Activated gamma-delta T cell treated with anti-CD3 and anti-CD28 coated beads, Interleukin-2, amount 50 U/mL, for 16 hours (primary cell): ENCODE measurements at regions not wholly inside any gene's neighbourhood (a gene's known extent, or its start where the extent isn't known, plus 50 kb on each side); places are given as distances from the start of the nearest gene placed in this dataset.
"Not testable (repeated sequence)": the region's sequence is repeated elsewhere in the genome, so short reads cannot be mapped to it uniquely, and the experiment has no call there.

Experiments used
- DNase-seq: peaks from one replicate; pipeline ENCODE4 v3.0.0-alpha.2; 2020; ENCODE audit warnings: low read depth

DNA sequence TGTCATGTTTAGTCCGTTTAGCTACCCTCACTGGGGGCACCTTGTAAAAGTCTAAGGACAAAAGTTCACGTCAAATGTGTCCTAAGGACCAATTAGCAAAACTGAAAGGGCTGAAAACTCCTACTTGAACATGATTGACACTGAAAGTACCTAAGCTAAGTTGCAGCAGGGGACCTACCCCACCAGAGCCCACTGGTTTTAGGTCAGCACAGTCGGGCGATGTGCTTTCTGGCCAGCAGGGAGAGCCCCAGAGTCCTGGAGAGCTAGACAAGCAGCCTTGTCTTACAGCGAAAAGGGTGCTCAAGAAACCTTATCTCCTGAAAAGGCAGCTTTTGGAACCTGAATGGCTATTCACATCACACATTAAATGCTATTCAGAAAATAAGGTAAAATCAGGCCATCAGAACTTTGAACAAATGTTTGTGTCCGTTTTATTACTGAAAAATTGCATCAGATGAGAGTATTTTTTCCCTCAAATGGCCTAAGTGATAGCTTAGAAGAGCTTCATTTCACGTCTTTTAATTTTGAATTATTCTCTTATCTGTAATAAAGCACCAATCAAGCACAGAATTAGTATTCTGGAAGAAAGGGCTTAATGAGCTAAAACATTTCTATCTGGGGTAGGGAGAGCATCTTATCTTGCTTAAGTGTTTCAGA is 52.2 kb upstream of the MKI67 start:
- DNase-seq = peak; percentile 13

DNA sequence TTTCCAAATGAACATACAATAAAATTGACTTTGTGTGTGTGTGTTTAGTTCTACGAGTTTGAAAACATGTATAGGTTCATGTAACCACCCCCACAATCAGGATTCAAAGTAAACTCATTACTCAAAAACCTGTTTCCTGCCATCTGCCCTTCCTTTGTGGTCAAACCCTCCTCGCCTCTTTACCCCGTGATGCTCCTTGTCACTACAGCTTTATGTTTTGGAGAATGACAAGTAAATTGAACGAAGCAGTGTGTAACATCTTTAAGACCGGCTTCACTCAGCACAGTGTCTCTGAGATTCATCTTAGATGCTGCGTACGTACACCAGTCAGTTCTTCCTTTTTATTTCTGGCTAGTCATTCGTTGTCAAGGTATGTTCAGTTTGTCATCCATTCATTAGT is 54.6 kb upstream of the MKI67 start:
- peak; percentile 19 for DNase-seq

DNA sequence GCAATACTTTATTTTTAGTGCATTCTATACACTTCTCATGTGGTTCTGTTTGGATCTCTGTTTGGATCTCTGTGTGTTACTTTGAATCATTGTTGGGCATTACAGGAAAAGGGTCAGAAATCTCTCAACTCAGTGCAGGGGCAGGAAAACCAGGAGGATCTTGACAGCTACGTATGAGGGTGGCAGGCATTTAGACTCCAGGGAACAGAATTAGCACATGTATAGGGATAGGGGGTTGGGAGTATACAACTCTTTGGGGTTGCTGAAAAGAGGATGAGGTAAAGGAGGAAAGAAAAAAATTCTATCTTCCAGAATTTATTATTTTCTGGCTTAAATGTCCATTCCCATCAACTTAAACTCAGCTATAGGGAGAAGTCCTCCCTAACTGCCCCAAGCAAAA is 59.4 kb upstream of the MKI67 start:
- DNase-seq = no peak

DNA sequence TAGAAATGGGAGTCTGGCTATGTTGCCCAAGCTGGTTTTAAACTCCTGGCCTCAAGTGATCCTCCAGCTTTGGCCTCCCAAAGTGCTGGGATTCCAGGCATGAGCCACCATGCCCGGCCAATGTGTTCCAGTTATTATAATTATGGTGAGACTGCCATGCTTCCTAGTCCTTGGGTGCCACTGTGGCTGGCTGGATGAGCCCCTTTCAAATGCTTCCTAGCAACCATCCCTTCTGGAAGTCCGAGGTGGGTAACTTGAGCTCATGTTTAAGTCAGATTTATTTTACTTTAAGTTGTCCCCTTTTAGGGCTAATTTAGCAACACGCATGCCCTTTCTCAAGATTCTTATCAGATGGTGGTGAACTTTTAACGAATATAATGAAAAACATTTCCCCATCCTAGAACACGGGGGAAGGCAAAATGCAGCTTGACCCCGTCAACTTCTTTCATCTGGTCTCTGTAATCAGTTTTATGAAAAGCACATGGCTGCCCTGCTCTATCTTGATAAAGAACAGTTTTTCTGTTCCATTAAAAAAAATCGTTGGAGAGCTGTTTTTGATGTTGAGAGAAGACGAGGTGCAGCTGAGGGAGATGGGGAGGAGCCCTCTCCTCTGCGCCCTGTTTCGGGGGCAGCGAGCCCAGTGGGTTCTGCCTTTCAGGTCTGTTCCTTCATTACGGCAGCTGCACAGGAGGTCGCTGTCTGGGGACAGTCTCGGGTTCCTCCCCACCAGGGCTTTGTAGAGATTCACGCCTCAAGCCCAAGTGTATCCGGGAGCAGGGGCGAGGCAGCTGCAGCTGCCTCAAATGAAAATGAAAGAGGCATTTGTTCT is 61.0 kb upstream of the MKI67 start:
- peak; percentile 31 for DNase-seq

DNA sequence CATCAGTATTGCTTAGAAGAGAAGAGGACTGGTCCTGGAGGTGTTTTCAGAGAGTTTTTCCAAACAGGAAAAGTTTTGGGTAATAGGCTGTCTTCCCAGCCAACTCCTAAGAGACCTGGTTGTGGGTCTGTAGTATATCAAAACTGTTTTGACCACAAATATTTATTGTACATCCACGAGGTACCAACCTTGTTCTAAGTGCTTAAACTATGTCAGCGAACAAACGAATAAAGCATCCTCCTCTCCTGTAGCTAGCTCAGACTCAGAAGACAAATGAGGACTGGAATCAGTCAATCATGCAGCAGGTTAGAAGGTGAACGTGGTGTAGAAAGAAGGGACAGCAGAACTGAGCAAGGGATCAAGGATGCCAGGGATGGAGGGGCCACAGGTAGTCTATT is 61.6 kb upstream of the MKI67 start:
- DNase-seq = no peak

DNA sequence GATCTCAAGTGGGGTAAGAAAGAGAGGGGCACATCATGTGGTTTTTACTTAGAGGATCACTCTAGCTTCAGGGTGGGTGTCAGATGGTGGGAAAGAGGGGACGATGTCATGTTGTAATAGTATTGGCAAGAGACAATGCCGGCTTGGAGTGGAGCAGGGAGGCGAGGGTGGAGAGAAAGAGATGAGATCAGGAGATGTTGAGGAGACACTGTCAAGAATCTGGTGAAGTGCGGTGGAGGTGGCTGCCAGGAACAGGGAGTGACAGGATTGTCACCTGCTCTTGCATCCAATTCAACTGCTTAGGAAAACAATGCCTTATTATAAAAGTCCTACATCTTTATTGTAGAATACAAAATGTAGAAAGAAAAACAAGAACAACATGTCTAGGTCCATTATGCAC is 63.0 kb upstream of the MKI67 start:
- DNase-seq = no peak

DNA sequence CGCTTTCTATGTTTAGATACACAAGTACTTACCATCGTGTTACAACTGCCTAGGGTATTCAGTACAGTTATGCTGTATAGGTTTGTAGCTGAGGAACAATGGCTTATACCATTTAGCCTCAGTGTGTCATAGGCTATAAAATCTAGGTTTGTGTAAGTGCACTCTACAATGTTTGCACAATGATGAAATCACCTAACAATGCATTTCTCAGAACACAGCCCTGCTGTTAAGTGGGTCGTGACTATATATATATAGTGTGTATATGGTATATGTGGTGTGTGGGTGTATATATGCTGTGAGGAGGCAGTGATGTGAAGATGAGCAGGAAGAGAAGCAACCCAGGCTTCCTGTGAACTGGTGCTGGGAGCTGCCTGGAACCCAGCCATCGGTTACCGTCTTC is 65.6 kb upstream of the MKI67 start:
- DNase-seq = no peak

DNA sequence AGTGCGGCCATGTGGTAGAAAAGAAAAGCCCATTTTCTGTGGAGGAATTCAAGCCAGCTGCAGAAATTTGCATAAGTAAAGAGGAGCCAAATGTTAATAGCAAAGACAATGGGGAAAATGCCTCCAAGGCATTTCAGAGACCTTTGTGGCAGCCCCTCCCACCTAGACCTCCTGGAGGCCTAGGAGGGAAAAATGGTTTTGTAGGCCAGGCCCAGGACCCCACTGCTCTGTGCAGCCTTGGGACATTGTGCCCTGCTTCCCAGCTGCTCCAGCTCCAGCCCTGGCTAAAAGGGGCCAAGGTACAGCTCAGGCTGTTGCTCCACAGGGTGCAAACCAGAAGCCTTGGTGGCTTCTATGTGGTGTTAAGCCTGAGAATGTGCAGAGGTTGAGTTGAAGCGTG is 75.6 kb upstream of the MKI67 start:
- not testable (repeated sequence) for DNase-seq

DNA sequence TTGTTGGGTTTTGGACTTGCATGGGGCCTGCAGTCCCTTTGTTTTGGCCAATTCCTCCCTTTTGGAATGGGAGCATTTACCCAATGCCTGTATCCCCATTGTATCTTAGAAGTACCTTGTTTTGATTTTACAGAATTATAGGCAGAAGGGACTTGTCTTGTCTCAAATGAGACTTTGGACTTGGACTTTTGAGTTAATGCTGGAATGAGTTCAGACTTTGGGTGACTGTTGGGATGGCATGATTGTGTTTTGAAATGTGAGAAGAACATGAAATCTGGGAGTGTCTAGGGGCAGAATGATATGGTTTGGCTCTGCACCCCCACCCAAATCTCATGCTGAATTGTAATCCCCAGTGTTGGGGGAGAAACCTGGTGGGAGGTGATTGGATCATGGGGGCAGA is 76.8 kb upstream of the MKI67 start:
- DNase-seq = no peak

DNA sequence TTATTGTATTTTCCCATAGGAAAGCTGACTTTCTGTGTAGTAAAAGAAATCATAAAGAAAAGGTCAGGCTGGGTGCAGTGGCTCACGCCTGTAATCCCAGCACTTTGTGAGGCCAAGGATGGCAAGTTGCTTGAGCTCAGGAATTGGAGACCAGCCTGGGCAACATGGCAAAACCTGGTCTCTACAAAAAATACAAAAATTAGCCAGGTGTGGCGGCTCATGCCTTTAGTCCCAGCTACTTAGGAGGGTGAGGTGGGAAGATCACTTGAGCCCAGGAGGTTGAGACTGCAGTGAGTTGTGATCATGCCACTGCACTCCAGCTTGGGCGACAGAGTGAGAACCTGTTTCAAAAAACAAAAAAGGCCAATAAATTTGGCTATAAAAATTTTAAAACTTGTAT is 79.4 kb upstream of the MKI67 start:
- not testable (repeated sequence) for DNase-seq

DNA sequence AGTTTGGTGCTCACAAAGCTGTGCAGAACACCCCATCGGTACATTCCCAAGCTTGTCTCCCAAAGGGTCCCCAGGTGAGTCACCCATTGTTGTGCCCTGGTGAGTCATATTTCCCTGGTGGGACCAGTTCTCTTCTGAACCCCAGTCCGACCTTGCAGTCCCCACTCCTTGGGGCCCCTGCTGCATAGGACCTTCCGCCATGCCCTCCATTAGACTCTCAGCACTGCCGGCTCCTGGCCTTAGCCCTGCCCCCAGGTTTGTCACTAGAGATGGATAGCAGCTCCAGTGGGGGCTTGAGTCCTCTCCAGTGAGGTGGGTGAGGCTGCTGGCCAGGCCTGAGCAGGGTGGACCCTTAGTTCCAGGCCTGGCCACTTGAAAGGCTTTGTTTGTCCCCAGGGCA is 80.5 kb upstream of the MKI67 start:
- DNase-seq = no peak

DNA sequence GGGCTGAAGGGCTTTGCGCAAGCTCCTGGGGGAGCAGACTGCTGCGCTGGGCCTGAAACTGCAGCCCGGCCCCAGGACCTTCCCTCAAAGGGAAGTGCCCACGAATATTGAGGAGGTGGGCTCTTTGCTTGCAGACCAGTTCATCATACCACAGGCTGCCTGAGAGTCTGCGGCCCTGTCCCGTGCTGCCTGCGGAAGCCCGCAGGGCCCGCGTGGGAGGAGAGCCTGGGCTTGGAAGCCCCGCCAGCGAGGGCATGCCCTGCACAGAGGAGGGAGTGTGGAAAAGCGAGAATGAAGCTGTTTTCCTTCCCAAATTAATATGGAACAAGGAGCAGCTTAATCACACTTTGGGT is 83.6 kb upstream of the MKI67 start:
- no peak for DNase-seq

DNA sequence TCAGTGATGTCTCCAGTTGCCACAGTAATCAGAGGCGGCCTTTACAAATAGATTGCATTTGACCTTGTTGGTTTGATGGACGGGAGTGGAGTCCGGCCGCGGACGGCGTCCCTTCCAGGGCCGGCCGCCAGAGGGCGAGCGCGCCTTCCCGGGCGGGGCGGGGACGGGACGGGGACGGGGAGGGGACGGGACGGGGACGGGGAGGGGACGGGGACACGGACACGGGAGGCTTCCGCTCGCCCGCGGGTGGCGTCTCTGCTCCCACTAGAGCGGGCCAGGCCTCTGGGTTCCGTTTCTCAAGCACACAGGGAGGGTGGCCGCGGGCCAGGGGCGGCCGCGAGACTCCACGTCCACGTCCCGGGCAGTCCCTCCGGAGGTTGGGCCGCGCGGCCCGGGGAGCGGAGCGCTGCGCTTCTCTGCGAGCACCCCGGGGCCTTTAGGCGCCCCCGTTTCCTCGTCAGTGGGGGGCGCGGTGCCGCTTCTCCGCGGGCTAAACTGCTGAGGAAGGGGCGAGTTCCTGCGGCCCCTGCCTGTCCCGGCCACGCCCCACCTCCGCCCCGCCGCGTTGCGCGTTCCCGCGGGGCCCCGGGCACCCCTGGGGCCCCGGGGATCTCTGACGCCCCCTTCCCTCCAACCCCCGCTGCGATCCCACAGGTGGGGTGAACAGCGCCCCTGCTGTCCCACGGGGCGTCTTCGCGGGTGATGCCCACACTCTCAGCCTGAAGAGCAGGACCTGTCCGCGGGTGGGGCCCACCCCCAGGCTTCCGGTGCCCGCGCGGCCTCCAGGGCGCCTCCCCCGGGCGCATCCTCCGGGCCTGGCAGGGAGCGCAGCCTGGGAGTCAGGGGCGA is 84.2 kb upstream of the MKI67 start:
- DNase-seq = peak; percentile 66

DNA sequence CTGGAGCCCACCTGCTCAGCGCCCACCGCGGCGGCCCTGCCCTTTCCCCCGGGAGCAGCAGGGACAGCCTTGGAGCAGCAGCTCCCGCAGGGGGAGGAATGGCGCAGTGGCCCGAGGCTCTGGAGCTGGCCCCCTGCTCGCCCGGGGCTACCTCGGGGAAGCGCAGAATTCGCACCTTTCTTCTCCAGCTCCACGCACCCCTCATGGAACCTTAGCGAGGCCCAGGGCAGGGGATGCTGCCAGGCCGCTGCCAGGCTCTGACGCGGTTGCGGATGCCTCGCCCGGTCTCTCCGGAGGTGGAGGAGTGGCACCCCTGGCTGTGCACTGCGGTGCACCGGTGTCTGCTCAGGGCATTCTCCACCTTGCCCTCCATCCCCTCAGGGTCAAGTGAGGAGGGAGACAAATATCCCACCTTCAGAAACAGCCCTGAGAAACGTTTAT is 84.9 kb upstream of the MKI67 start:
- no peak for DNase-seq

DNA sequence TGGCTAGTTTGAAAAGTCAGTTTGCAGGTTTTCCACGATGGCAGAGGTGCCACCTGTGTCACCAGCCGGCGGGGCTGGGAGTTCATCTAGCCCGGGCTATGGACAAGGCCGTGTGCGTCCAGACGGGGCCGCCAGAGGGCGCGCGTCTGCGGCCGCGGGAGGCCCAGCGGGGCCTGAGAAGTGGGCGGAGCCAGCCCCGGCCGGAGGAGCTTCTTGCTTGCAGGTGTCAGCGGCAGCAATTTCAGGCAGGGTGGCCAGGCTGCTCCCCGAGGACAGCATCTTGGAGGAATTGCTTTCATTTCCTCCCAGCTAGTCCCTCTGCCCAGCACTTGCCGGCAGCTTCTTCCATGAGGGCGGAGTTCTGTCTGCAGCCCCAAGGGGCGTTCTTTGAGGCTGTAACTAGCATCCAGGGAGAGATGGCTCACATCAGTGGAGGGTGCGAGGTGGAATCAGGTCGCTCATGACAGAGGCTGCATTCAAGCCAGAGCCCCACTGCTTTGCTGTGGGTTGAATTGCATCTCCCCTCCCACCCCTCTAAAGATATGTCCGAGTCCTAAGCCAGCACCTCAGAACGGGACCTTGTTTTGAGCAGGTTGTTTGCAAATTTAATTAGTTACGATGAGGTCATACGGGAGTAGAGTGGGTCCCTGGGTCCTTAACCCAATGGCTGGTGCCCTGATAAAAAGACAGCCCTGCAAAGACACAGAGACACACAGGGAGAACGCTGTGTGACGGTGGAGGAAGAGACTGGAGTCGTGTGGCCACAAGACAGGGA is 85.9 kb upstream of the MKI67 start:
- DNase-seq = peak; percentile 69

DNA sequence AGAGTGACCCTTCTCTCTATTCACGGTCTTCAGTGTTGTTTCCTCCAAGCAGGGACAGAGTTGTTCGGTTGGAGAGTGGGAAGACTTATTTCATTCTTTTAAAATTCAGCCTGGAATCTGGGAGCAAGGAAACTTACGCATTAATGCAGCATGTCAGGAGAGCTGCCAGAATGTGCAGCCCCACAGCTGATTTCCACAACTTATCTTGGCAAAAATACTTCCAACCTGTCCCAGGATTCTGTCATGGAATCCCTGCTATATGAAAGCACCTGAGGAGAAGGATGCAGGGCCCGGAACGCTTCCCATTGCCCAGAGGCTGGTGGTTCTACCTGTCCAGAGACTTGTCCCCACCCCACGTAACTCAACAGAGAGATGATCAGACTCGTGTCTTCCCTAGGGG is 86.9 kb upstream of the MKI67 start:
- DNase-seq = no peak

DNA sequence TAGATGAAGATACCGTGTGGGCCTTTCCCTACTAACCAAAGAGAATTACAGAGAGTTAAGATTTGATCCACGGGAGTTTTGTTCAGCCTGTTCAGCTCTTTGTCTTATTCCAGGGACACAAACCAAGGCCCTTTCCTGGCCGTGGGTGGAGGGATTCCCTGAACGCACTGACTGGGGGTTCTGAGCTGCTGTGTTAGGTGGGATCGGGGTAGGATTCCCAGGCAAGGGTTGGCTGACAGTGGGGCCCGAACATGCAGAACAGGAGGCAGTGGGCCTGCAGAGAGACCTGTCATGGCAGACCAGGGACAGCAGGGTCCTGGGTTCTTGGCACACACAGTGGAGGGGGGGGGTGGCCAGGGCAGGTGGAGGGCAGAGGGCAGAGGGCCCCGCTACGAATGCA is 89.5 kb upstream of the MKI67 start:
- DNase-seq = no peak

DNA sequence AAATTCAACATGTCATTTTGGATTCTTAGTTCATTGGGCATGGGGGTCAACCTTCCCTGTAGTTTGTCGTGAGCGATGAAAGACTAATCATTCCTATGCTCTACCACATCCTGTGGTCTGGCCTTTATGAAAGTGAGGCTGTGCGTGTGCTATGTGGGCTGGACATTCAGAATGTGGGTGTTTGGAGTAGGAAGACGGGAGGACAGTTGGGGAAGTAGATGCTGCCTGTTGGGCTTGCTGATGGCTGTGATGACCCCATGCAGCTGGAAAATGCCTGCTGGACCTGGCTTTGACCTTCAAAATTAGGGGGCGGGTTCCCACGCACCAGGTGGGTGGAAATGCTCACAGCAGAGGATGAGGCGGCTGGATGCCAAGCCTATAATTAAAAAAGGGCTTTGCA is 90.9 kb upstream of the MKI67 start:
- DNase-seq = no peak

DNA sequence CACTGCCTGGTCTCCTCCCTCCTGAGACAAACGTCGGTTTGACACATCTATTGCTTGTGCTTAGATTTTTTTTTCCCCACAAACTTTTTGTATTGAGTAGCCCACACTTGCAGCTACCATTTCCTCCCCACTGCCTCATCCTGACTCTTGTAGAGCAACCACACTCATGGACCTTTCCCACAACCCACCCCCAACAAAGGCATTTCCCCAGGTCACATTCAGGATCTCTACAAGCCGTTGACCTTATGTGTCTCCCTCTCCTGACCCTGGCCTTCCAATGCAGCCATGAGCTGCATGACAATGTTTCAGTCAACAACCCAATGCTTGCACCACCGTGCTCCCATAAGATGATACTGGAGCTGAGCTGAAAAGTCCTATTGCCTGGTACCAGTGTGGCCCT is 91.9 kb upstream of the MKI67 start:
- DNase-seq = no peak

DNA sequence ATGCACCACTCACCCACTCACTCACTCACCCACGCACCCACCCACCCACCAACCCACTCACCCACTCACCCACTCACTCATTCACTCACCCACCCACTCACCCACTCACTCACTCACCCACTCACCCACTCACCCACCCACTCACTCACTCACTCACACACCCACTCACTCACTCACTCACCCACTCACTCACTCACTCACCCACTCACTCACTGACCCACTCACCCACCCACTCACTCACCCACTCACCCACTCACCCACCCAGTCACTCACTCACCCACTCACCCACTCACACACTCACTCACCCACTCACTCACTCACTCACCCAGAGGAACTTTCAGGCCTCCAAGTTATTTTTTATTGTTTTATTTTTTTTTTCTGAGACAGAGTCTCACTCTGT is 93.1 kb upstream of the MKI67 start:
- no peak for DNase-seq

DNA sequence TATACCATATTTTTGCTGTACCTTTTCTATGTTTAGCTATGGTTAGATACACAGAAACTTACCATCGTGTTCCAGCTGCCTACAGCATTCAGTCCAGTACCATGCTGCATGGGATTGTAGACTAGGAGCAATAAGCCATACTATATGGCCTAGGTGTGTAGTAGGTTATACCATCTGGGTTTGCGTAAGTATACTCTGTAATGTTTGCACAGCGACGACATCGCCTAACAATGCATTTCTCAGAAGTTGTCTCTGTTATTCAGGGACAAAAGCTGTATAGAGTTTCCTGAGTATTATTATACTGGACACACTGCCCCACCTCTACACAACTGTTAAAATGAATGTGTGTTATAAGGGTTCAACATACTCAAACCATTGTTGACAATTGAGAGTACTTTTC is 93.8 kb upstream of the MKI67 start:
- DNase-seq = no peak

DNA sequence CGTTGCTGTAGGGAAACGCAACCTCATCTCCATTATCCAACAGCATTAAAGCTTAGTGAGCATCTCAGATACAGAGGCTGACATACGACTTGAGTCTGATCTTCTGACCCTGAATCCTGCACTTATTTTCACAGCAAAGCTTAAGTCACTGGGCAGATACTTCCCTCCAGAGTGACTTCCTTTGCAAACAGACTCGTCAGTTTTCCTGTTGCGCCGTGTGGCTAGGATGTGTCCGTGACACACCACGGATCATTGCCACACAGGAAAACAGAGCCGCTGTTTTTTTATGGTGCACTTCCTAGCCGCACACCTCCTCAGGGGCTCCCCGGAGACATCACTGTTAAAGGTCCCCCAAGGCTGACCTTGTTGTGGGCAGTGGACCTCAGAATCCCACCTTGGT is 94.9 kb upstream of the MKI67 start:
- no peak for DNase-seq
